ENCODE measurements at regions not wholly inside any gene's neighbourhood (a gene's known extent, or its start where the extent isn't known, plus 50 kb on each side); places are given as distances from the start of the nearest gene placed in this dataset.
"Not testable (repeated sequence)": the region's sequence is repeated elsewhere in the genome, so short reads cannot be mapped to it uniquely, and the experiment has no call there.

DNA sequence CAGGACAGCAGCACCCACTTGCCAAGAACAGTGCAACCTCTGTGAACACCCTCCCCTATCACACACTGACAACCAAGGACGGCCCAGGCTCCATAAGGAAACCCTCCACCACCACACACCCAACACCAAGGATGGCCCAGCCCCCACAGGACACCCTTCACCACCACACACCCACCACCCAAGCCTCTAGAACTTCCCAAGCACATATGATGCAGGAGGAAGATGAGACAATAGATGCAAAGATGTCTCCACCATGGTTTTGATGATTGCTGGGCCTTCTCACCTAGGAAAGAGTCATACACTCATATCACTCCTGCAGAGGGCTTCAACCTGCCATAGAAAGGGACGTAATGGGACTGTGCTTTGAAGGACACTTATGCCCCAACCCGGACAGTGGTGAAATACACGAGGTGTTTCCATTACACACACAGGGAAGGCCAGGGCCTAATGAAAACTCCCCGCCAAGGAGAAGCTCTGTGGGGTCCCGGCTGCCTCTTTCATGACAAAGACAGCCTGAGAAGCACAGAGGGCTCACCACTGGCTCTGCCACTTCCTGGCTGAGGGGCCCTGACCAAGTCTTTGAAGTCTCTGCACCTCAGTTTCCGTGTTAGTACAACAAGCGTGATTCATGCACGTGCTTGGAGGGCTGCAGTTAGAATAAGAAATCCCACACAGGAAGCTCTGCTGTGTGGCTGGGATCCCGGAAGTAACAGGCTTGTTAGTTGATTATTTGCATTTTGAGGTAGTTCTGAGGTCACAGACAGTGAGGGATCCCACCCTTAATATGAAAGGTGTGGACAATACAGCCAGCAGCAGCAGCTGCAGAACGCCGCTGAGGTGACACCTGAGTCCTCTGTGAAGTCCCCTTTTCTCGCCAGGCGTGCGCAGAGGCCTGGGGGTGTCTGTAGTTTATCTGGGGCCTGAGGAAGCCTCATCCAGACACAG, 61.9 kb upstream of the ATP12A start:
- DNase-seq (ENCODE audit: low read depth) = no peak

DNA sequence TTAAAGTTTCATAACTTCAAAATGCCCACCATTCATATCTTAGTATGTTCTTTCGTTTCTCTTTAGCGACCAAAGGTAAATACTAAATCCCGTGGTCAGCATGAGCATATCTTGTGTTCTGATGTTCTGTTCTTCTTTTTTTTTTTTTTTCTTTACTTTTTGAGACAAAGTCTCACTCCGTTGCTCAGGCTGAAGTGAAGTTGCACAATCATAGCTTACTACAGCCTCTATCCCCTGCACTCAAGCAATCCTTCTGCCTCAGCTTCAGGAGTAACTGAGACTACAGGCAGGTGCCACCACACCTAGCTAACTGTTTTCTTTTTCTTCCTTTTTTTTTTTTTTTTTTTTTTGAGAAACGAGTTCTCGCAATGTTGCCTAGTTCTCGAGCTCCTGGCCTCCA, 60.9 kb upstream of the ATP12A start:
- no peak for DNase-seq (ENCODE audit: low read depth)

DNA sequence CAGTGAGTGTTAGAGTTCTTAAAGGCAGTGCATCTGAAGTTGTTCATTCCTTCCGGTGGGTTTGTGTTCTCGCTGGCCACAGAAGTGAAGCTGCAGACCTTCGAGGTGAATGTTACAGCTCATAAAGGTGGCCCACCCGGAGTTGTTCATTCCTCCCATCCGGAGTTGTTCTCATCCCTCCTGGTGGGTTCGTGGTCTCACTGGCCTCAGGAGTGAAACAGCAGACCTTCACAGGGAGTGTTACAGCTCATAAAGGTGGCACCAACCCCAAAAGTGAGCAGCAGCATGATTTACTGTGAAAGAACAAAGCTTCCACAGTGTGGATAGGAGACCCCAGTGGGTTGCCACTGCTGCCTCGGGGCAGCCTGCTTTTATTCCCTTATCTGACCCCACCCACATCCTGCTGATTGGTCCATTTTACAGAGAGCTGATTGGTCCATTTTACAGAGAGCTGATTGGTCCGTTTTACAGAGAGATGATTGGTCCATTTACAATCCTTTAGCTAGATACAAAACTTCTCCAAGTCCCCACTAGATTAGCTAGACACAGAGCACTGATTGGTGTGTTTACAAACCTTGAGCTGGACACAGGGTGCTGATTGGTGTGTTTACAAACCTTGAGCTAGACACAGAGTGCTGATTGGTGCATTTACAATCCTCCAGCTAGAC, 57.6 kb upstream of the ATP12A start:
- DNase-seq (ENCODE audit: low read depth) = not testable (repeated sequence)

DNA sequence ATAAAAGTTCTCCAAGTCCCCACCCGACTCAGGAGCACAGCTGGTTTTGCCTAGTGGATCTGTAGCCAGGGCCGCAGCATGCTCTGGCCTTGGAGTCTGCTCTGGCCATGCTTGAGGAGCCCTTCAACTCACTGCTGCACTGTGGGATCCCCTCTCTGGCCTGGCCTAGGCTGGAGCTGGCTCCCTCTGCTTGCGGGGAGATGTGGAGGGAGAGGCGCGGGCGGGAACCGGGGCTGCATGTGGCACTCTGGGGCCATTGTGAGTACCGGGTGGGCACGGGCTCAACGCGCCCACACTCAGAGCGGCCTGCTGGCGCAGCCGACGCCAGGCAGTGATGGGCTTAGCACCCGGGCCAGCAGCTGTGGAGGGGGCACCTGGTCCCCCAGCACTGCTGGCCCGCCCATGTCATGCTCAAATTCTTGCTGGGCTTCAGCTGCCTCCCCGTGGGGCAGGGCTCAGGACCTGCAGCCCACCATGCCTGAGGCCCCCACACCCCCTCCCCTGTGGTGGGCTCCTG, 57.0 kb upstream of the ATP12A start:
- DNase-seq (ENCODE audit: low read depth) = no peak

DNA sequence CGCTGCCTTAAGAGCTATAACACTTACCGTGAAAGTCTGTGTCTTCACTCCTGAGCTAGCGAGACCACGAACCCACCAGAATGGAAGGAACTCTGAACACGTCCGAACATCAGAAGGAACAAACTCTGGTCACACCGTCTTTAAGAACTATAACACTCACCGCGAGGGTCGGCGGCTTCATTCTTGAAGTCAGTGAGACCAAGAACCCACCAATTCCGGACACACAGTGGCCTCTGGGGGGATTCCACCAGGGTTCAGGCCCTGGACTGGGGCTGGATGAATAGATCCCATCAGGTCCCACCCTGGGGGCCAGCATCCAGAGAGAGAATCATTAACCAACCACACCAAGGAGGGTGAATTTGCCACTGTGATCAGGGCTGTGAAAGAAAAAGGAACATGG, 55.8 kb upstream of the ATP12A start:
- no peak for DNase-seq (ENCODE audit: low read depth)

DNA sequence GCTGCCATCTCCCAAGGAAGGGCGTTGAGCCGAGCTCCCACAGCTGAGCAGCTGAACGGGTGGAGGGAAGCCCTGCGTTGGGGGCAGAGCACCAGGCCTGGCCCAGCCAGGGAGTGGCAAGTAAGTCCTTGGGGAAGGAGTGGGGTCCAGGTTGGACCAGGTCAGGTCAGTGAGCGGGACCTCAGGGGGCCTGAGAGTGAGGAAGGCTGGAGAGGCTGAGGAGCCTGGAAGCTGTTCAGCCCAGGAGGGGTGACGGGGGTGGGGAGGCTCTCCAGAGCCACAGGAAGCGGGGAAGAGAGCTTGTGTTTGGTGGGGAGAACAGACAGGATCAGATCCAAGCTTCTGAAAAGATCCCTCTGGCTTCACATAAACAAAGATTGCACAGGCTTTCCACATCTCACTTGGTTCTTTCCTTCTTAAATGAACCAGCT, 55.4 kb upstream of the ATP12A start:
- DNase-seq (ENCODE audit: low read depth) = no peak

DNA sequence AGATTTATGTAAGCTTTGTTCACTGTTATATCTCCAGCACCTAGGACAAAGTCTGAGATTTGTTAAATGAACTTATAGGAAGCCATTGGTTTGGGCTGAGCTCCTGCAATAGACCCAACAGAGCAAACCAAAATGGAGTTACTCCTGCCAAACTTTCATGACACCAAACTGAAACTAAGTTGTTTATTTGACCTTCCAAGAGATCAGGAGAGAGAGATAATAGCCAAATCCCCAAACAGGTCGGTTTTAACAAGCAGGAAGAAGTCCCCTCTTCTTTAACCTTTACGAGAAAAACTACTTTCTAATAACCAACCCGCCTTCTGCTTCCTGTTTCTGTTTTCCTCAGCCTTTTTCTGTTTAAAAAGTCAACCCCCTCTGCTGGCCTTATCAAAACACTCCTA, 54.9 kb upstream of the ATP12A start:
- no peak for DNase-seq (ENCODE audit: low read depth)

DNA sequence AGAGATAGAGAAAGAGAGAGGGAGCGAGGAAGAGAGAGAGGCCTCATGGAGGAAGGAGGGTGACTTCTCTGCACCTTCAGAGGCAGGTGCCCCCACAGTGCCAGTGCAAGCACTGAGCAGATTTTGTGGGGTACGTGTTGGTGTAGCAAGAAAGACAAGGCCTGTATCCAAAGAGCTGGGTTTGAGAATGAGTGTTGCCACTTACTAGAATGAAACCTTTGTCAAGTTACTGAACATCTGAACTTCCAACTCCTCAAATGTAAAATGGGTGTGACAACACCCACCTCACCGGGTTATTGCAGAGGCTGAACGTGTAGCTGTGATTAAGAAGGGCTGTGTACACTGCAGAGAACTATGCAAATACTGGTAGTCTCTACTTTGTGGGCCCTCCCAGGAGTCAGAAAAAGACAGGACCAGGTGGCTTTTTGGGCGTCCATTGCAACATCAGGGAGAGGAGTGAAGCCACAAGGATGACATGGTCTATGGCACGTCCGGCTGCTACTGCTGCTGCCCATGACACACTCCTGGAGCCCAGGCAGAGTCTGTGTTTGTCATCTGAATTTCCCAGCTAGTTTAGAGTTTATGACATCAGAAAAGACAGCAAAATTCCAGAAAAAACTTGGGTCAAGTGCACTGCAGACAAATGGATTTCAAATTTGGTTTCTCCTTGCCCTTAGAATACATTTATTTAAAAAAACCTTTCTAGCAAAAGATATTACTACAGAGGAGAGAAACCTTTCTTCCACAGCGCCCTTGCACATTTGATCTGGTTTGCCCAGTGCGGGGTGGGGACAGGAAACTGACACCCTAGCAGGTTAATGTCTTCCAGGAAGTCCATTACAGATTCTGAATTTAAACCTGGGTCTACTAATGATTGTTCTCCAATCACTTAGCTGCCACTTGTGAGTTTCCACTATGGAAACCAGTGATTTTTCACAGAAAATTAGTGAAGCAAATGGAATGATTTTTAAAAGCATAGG, 54.0 kb upstream of the ATP12A start:
- no peak for DNase-seq (ENCODE audit: low read depth)

DNA sequence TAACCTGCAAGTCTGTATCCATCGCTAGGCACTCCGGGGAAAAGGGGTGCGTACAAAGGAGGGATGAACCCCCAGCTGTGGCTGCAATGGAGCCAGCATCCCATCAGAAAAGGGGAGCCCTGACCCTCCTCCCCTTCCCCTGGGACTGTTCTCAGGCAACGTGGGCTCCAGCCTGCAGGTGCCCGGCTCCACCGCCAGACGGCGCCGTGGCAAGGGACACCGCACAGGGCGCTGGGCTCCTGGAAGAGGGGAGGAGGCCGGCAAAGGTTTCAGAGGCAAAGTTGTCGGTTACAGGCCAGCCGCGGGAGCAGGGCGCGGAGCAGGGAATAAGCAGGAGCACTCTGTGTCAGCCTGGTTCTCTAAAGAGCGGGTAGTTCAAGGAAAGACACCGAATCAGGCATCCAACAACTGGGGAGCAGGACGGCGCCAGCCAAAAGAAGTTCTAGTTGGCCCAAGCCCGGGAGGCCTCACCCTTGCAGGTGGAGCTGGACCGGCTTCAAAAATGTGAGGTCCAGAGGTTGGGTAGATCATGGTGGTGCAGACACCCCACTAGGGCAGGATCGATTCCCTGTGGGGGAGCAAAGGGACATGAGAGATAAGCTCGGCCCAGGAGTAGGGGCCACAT, 53.0 kb upstream of the ATP12A start:
- no peak for DNase-seq (ENCODE audit: low read depth)

DNA sequence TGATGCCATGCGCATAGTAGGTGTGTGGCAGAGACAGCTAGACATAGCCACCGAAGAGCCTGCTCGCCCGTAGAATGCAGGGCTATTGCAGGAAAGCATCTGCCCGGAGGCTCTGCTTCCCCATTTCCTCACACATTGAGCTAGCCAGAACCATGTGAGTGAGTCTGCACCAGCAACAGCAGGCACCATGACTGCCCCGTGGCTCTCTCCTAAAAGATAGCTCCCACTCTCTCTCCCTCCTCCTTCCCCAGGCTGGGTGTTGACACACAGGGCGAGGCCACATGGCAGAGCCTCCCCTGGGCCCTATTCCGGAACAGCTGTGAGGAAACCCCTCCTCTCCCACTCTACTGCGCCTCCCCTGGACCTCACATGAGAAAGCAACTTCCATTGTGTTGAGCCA, 52.3 kb upstream of the ATP12A start:
- no peak for DNase-seq (ENCODE audit: low read depth)

DNA sequence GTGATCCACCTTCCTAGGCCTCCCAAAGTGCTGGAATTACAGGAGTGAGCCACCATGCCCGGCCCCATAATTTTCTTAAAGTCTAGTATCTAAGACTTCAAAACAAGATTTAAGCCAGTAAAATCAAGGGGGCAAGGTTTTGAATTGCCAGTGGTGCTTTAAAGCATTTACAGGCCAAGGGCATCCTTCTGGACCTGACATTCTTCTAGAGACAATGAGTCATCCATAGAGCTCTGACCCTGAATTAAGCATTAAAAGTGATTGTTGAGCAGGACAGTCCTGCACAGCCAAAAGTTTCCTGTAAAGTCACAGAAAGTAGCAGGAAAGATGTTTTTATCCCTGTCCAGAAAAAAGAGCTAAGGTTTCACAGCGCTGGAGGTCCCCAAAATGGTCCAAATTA, 50.9 kb upstream of the ATP12A start:
- no peak for DNase-seq (ENCODE audit: low read depth)

DNA sequence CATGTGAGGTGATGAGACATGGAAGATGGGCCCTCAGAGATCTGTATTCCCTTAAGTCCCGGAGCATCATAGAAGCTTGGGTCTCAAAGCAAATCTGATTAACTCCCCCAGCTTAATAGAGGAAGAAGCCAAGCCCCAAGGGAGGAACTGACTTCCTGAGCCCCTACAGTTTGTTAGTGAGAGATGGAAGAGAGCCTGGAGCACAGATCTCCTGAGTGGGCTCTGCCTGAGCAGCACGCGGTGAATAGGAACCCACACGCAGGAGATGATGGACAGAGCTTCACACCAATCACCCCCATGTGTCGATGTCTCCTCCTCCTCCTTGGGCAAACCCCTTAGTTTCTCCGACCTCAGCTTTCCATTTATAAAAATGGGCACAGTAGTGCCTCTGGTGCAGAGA, 50.1 kb upstream of the ATP12A start:
- DNase-seq (ENCODE audit: low read depth) = no peak
